ENCODE measurements at regions not wholly inside any gene's neighbourhood (a gene's known extent, or its start where the extent isn't known, plus 50 kb on each side); places are given as distances from the start of the nearest gene placed in this dataset.
"Not testable (repeated sequence)": the region's sequence is repeated elsewhere in the genome, so short reads cannot be mapped to it uniquely, and the experiment has no call there.

DNA sequence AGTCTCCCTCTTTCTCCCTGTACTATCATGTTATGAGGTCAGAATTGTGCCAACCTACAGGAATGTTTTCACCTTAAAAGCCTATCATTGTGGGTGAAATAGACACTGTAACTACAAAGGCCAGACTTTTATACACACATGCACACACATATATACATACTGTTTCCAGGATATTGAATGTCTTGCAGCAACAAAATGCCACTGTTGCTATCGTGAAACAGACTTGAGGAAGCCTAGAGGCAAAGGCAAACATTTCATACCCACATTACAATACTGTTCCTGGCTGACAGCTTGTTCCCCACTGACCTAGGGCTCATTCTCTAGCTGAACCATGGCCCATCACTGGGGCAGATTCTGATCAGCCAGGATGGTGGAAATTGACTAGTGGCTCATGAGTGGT is 125.1 kb upstream of the DUSP10 start:
- no peak overlapping the region for H3K4me3 ChIP-seq (ENCODE audit: low read depth in 1 of 2, low read length in 1 of 2)
- H3K36me3 ChIP-seq, result no peaks in the 10 kb centered on the region
- H3K9me3 ChIP-seq, result no peaks in the 10 kb centered on the region
- no peaks in the 10 kb centered on the region for H3K4me1 ChIP-seq (ENCODE audit: control insufficient read depth in 1 of 2, insufficient read depth in 1 of 2, low read depth in 1 of 2, low read length in 1 of 2)
- TF ChIP-seq, protein P1, sequence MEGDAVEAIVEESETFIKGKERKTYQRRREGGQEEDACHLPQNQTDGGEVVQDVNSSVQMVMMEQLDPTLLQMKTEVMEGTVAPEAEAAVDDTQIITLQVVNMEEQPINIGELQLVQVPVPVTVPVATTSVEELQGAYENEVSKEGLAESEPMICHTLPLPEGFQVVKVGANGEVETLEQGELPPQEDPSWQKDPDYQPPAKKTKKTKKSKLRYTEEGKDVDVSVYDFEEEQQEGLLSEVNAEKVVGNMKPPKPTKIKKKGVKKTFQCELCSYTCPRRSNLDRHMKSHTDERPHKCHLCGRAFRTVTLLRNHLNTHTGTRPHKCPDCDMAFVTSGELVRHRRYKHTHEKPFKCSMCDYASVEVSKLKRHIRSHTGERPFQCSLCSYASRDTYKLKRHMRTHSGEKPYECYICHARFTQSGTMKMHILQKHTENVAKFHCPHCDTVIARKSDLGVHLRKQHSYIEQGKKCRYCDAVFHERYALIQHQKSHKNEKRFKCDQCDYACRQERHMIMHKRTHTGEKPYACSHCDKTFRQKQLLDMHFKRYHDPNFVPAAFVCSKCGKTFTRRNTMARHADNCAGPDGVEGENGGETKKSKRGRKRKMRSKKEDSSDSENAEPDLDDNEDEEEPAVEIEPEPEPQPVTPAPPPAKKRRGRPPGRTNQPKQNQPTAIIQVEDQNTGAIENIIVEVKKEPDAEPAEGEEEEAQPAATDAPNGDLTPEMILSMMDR (IDR thresholded peaks at IDR 0.05), result no peak
- no peak overlapping the region for H3K27ac ChIP-seq
- H3K27me3 ChIP-seq, result no peaks in the 10 kb centered on the region

DNA sequence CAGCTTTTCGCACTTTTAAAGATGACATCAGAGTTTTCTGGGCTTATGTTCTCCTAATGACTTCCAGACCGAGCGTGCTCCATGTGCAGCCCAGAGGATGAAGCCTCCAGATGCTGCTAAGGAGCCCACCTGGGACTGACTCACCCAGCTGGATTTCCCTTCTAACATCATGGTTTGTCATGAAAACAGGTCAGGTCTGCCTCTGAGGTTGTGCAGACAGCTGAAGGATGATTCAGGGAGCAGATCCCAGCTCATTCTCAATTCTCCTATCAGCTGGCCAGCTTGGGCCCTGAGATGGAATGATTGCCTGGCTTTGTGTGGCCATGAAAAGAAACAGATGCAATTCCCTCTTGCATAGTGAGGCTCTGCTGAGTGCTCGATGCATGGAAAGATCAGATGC is 123.9 kb upstream of the DUSP10 start:
- Histone ChIP-seq H3K9me3 (no peaks in the 10 kb centered on the region), H3K36me3 (no peaks in the 10 kb centered on the region), H3K4me3 (ENCODE audit: low read depth in 1 of 2, low read length in 1 of 2) (no peak overlapping the region), H3K4me1 (ENCODE audit: control insufficient read depth in 1 of 2, insufficient read depth in 1 of 2, low read depth in 1 of 2, low read length in 1 of 2) (no peaks in the 10 kb centered on the region), H3K27ac (no peak overlapping the region), H3K27me3 (no peaks in the 10 kb centered on the region)
- TF ChIP-seq, protein P1 (IDR thresholded peaks at IDR 0.05), result no peak

GRCh38 chr1:221863635-221864034 is 121.7 kb upstream of the DUSP10 start:
- no peaks in the 10 kb centered on the region for H3K36me3 ChIP-seq
- H3K9me3 ChIP-seq, result no peaks in the 10 kb centered on the region
- H3K27me3 ChIP-seq, result no peaks in the 10 kb centered on the region
- H3K27ac ChIP-seq, result no peak overlapping the region
- no peaks in the 10 kb centered on the region for H3K4me1 ChIP-seq (ENCODE audit: control insufficient read depth in 1 of 2, insufficient read depth in 1 of 2, low read depth in 1 of 2, low read length in 1 of 2)
- H3K4me3 ChIP-seq (ENCODE audit: low read depth in 1 of 2, low read length in 1 of 2), result no peak overlapping the region
- TF ChIP-seq, protein P1 (IDR thresholded peaks at IDR 0.05), result no peak

DNA sequence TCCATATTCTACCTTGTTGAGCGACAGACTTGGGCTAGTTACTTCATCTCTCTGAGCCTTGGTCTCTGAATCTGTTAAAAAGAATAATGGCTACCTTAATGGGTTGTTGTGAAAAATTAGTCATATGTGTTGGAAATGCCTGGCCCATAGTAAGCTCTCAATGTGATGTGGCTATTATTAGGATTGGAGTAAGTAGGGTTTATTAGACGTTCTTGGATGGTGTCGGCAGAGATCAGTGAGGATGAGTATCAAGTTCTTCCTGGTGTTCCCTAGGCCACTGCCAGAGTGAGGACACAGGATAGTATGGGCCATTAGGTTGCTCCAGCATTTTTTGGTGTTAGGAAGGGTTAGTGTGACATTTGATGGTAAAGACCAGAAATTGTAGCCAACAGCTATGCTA is 121.1 kb upstream of the DUSP10 start:
- TF ChIP-seq, protein P1 (IDR thresholded peaks at IDR 0.05), result no peak
- no peaks in the 10 kb centered on the region for H3K27me3 ChIP-seq
- H3K27ac ChIP-seq, result no peak overlapping the region

DNA sequence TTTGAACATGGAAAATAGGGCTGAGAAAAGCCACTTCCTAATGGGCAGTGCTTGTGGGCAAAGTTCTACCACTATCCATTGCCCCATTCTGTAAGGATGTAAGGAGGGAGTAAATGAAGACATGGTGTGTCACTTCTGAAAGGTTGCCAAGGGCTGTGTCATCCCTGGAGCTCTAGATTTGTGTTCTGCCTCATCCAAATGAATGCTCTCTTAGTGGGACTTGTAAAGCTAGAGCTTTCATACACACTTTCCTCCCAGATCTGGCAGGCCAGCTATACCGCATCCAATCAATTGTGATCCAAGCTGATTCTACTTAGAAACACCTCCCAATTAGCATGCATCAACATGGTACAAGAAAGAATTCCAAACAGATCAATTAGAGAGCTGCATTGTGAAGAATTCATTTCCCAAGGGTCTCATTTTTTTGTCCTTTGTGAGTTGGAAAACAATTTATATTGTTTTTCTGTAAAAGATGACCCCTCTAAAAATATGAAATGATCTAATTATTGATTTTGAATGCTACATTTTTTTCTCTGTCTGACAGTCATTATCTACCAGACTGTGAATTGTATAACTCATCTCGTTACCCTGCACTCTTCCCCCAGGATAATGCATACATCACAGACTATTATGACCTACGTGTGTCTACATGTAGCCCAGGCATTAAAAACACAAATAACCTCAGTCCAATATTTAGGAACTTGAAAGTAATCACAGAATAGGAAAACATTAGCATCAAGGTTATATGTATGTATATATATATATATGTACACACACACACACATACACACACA is 117.1 kb upstream of the DUSP10 start:
- no peaks in the 10 kb centered on the region for H3K9me3 ChIP-seq
- H3K36me3 ChIP-seq, result no peaks in the 10 kb centered on the region
- TF ChIP-seq, protein P1 (IDR thresholded peaks at IDR 0.05), result no peak
- no peaks in the 10 kb centered on the region for H3K27me3 ChIP-seq
- no peaks in the 10 kb centered on the region for H3K4me1 ChIP-seq (ENCODE audit: control insufficient read depth in 1 of 2, insufficient read depth in 1 of 2, low read depth in 1 of 2, low read length in 1 of 2)
- H3K27ac ChIP-seq, result no peak overlapping the region
- no peak overlapping the region for H3K4me3 ChIP-seq (ENCODE audit: low read depth in 1 of 2, low read length in 1 of 2)

More for the DNA sequence above, 121.1 kb upstream of the DUSP10 start:
- H3K4me1 ChIP-seq (ENCODE audit: control insufficient read depth in 1 of 2, insufficient read depth in 1 of 2, low read depth in 1 of 2, low read length in 1 of 2), result no peaks in the 10 kb centered on the region
- no peak overlapping the region for H3K4me3 ChIP-seq (ENCODE audit: low read depth in 1 of 2, low read length in 1 of 2)
- no peaks in the 10 kb centered on the region for H3K9me3 ChIP-seq
- H3K36me3 ChIP-seq, result no peaks in the 10 kb centered on the region

- not testable (repeated sequence) for H3K4me3 ChIP-seq (ENCODE audit: low read depth in 1 of 2, low read length in 1 of 2); H3K27me3 ChIP-seq; H3K27ac ChIP-seq; H3K4me1 ChIP-seq (ENCODE audit: control insufficient read depth in 1 of 2, insufficient read depth in 1 of 2, low read depth in 1 of 2, low read length in 1 of 2); H3K36me3 ChIP-seq; H3K9me3 ChIP-seq
Observed at GRCh38 chr1:221857094-221857444, 115.2 kb upstream of the DUSP10 start.

Measured in neutrophil (primary cell).